Prostate gland (tissue), 2 donors: ENCODE measurements at regions not wholly inside any gene's neighbourhood (a gene's known extent, or its start where the extent isn't known, plus 50 kb on each side); places are given as distances from the start of the nearest gene placed in this dataset.

Source experiments
- CTCF ChIP-seq, 4 experiments: fragments of 200-600 bp in 2 of 4; fragments of 450-650 bp in 2 of 4; sonication (generic) in 2 of 4; IDR thresholded peaks; 1 replicate in 3 of 4; 2 replicates in 1 of 4; pipeline ENCODE4 v1.5.1; 2016 to 2019; ENCODE audit warnings: antibody characterized with exemption in 4 of 4, mild to moderate bottlenecking in 2 of 4, moderate library complexity in 2 of 4
- POLR2AphosphoS5 ChIP-seq: sonication (generic); formaldehyde crosslinking; IDR thresholded peaks from one replicate; pipeline ENCODE4 v1.6.1; 2017; ENCODE audit warnings: antibody characterized with exemption

- TF ChIP-seq CTCF (IDR thresholded peaks at IDR 0.05) (no peak), POLR2AphosphoS5 (no peak)
Measured at GRCh38 chr10:33596422-33596821, 262.0 kb upstream of the NRP1 start.
